M059J (cell line): ENCODE measurements at regions not wholly inside any gene's neighbourhood (a gene's known extent, or its start where the extent isn't known, plus 50 kb on each side); places are given as distances from the start of the nearest gene placed in this dataset.
"Not testable (repeated sequence)": the region's sequence is repeated elsewhere in the genome, so short reads cannot be mapped to it uniquely, and the experiment has no call there.

Experiments used
- DNase-seq: peaks from one replicate; pipeline ENCODE4 v3.0.0-alpha.2; 2012; ENCODE audit warnings: low read depth

DNA sequence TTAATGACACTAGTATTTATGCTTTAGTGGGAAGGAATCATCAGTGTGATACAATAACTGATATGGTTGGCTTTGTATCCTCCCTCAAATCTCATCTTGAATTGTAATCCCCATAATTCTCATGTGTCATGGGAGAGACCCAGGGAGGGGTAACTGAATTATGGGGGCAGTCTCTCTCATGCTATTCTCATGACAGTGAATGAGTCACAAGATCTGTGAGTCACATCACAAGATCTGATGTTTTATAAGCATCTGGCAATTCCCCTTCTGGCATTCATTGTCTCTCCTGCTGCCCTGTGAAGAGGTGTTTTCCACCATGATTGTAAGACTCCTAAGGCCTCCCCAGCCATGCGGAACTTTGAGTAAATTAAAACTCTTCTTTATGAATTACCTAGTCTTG is 1760.3 kb downstream of the NCAM2 start:
- DNase-seq: peak; percentile 30

DNA sequence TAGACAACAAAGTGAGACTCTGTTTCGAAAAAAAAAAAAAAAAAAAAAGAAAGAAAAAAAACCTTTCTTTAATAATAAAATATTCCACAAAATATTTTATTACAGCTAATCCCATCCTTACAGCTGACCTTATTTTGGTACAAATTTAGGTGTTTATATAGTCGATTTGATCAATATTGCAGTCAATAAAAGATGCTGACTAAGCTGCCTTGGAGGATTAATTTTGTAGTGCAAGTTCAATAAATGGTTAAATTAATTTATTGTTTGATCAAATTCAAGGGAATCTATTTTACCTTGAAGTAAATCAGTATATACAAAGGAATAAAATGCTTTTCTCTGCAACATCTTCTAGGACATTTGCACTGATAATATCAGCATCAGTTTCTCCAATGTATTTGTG is 1764.3 kb downstream of the NCAM2 start:
- no peak for DNase-seq

- DNase-seq: no peak
Observed at GRCh38 chr21:22763442-22763841, 1765.2 kb downstream of the NCAM2 start.

GRCh38 chr21:22764222-22764621 is 1766.0 kb downstream of the NCAM2 start:
- no peak for DNase-seq

GRCh38 chr21:22791376-22791775 is 1793.2 kb downstream of the NCAM2 start:
- DNase-seq: no peak

GRCh38 chr21:22791986-22792560 is 1793.9 kb downstream of the NCAM2 start:
- DNase-seq: peak; percentile 52

- DNase-seq: no peak
Observed at GRCh38 chr21:22795091-22795490, 1796.9 kb downstream of the NCAM2 start.

- DNase-seq: no peak
Observed at GRCh38 chr21:22795644-22796043, 1797.4 kb downstream of the NCAM2 start.

DNA sequence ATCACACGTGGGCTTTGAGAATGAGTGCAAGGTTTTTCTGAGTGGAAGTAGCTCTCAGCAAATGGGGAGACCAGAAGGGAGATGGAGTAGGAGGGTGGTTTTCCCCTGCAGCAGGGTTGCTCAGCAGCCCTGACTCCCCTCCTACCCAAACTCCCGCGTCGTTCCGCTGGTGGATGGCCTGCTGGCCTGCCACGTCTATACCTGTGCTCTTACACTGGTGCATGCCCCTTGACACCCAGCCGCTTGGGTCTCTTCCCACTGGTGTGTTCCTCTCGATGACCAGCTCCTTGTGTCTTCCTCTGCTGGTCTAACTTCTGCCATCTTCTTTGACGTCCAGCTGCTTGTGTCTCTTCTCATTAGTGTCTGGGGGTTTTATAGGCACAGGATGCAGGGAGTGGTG is 1797.9 kb downstream of the NCAM2 start:
- no peak for DNase-seq

DNA sequence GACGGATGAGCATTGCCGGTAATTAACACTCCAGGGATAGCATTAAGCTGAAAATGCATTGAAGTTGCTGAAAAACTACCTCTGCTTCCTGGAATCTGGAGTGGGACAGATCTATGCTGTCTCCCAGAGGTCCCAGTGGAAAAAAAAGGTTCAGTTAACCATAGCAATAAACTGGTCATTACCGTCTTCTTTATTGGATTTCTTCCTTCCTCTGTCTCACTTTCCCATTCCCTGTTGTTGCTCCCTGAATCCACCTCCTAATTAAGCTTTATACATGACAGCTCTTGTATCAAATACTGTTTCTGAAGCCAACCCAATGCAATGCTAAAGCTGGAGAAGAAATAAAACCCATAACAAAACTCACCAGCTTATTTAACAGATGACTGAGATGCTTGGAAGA is 1805.9 kb downstream of the NCAM2 start:
- DNase-seq: no peak

DNA sequence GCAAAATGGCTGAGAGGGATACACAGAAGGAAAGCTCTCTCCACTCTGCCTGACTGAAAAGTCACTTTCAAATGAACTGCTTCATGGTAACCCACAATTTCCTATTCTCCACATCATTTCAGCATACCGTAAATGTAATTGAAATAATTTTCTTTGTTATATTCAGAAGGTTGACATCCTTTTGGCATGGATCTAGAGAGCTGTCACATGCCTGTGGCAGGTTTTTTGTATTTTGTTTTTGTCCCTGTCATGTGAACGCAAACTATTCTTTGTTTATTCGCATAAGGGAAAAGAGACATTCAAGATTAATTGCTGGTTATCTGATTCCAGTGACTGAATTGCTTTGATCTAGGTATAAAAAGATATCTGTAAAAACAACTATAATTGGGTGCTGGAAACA is 1808.1 kb downstream of the NCAM2 start:
- DNase-seq: no peak

GRCh38 chr21:22813201-22813600 is 1815.0 kb downstream of the NCAM2 start:
- DNase-seq: no peak

- DNase-seq: not testable (repeated sequence)
Observed at GRCh38 chr21:22818681-22819485, 1820.7 kb downstream of the NCAM2 start.

DNA sequence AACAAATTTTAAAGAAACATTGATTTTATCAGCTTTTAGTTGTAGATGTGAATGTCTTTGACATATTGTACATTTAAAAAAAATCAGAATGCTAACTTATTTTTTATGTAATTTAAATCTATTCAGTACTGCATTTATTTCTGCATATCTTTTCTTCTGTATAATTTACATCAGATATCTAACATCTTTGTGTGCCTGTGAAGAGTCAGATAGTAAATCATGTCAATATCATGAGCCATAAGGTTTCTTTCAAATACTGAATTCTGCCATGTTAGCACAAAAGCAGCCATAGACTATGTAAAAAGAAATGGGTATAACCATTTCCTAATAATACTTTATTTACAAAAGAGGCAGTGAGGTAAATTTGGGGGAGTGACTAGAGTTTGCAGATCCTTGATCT is 1829.2 kb downstream of the NCAM2 start:
- DNase-seq: no peak

DNA sequence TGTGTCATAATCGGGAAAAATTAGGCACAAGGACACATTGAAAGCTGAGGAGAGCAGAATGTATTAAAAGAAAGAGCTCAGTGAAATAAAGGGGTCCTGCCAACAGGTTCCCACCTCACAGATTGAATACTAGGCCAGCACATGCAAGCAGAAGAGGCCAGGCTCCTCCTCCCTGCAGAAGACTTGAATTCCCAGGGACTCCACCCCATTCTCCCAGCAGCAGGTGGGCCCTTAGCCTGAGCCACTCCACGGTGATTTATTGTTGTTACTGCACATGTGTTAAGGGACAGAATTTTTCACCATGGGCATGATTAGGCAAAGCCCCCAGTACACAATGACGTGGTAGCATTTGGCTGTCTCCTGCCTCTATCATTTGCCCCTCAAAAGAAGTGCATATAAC is 1844.7 kb downstream of the NCAM2 start:
- no peak for DNase-seq

DNA sequence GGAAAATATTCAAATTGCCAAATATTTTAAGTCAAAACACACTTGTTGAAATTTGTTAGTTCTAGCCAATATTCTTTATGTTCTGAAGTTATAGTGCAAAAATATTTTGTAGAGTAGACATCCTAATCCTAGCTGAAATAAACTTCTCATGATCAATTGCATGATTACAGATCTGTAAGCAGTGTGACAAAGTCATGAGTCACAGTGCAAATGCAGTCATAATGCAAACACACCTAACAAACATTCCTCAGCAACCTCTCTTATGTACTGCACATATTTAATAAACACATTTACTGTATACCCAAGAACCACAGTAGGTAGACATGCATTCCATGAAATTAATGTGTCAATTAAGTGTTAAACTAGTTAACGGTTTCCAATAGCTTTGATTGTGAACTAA is 1857.4 kb downstream of the NCAM2 start:
- DNase-seq: no peak

- DNase-seq: no peak
Observed at GRCh38 chr21:22871692-22872091, 1873.5 kb downstream of the NCAM2 start.

- DNase-seq: no peak
Observed at GRCh38 chr21:22880573-22880972, 1882.4 kb downstream of the NCAM2 start.

DNA sequence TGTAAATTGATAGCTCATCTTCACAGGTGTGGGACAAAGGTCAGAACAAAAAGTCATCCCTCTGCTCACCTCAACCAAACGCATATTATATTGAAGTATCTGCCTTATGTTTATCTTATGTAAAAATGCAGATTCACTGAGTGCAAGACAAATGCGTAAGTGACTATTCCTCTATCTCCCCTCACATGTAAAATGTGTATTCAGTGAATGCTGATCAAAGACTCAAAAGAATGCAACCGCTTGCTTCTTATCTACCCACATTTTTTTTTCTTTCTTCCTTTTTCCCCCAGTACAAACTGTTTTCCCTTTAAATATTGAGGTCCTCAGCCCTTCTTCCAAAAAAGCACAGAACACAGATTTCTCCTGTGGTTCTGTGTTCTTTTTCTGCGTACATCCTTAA is 1882.9 kb downstream of the NCAM2 start:
- DNase-seq: no peak

- no peak for DNase-seq
Observed at GRCh38 chr21:22885079-22885478, 1886.9 kb downstream of the NCAM2 start.

DNA sequence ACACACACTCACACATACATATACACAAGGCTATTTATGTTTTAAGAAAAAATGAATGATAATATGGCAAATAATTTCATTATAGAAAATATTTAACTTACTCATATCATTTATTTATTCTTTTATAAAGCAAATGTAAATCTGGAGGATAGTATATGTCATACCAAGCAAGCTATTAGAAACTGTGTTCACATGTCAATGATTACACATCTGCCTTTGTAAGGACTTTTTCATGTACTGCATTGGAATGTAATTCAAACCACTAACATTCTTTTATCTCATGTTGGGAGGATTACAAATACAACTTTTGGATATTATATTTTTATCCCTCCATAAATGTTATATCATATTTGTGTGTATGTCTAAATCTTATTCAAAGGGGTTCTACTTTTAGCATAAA is 1887.4 kb downstream of the NCAM2 start:
- no peak for DNase-seq

- DNase-seq: no peak
Observed at GRCh38 chr21:22889445-22889844, 1891.2 kb downstream of the NCAM2 start.

GRCh38 chr21:22890656-22891055 is 1892.4 kb downstream of the NCAM2 start:
- DNase-seq: no peak

DNA sequence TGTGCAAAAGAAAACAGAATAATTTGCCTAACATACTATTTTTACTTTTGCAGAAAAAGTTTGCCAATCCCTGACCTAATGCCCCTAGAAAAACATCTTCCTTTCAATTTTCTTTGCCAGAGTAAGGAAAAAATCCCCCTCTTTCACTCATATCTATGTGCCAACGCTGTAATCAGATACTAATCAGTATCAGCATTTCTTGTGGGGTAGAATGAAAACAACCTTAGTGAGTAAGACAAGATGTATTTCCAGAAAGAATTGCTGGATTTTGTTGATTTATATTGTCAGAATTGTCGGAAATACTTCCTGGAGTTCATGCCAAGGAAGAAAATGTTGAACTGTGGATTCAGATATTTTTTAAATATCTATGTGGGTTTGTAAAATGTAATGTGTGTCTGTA is 1893.8 kb downstream of the NCAM2 start:
- no peak for DNase-seq
